Right lobe of liver (tissue), 6 donors: ENCODE measurements at regions not wholly inside any gene's neighbourhood (a gene's known extent, or its start where the extent isn't known, plus 50 kb on each side); places are given as distances from the start of the nearest gene placed in this dataset.

Experiments
- ATAC-seq, 4 donors: fragments of 200-7000 bp; cut with Tn5 transposase; one replicate each; pipeline ENCODE4 v1.9.1; 2020; ENCODE audit warnings: mild to moderate bottlenecking in 4 of 4, moderate library complexity in 4 of 4
- DNase-seq, 3 donors: peaks; one replicate each; pipeline ENCODE4 v3.0.0-alpha.2; 2020
- H3K27ac ChIP-seq, 3 donors: fragments of 200-600 bp; one replicate each; pipeline ENCODE4 v1.8.0; 2022
- H3K27me3 ChIP-seq, 2 donors: fragments of 200-600 bp; one replicate each; pipeline ENCODE4 v1.8.0; 2022
- H3K36me3 ChIP-seq, 4 donors: fragments of 200-600 bp; sonication (generic) in 1 of 4; one replicate each; pipeline versions ENCODE4 v1.5.1 to v1.8.0; 2017 to 2022; ENCODE audit warnings: control low read depth in 1 of 4
- H3K4me1 ChIP-seq, 4 donors: fragments of 200-600 bp; sonication (generic) in 1 of 4; one replicate each; pipeline versions ENCODE4 v1.5.1 to v1.8.0; 2017 to 2022; ENCODE audit warnings: control low read depth in 1 of 4
- H3K4me3 ChIP-seq, 3 donors: fragments of 200-600 bp; one replicate each; pipeline ENCODE4 v1.8.0; 2022
- H3K9me3 ChIP-seq, 4 donors: fragments of 200-600 bp; sonication (generic) in 1 of 4; one replicate each; pipeline versions ENCODE4 v1.5.1 to v1.8.0; 2017 to 2022; ENCODE audit warnings: control low read depth in 1 of 4
- CTCF ChIP-seq, 4 donors: fragments of 200-600 bp in 3 of 4; fragments of 450-650 bp in 1 of 4; IDR thresholded peaks; one replicate each; pipeline versions ENCODE4 v1.5.1 to v1.8.0; 2016 to 2022; ENCODE audit warnings: antibody characterized with exemption in 4 of 4, mild to moderate bottlenecking in 2 of 4
- POLR2A ChIP-seq: fragments of 450-650 bp; IDR thresholded peaks from one replicate; pipeline ENCODE4 v1.6.1; 2017; ENCODE audit warnings: antibody characterized with exemption, mild to moderate bottlenecking
- WGBS: methylation state at CpG from one replicate; pipeline ENCODE4 v1.1.6; 2018; ENCODE audit warnings: low coverage, low lambda C conversion rate; ENCODE audit not compliant: insufficient coverage; ENCODE audit errors: missing lambda C conversion rate; 5-methylcytosine and 5-hydroxymethylcytosine counted together
- intact Hi-C, 2 donors: fragments of 100-400 bp; cut with DNase I; formaldehyde crosslinking; loops; one replicate each; pipeline versions ENCODE4 v1.11.2 to v1.14.1; 2022
- donor health status: DM: no; HTN: yes; CAD: no.
- donor health status: DM: no; HTN: no; CAD: no.
- donor health status: DM: no; HTN: no; CAD: no.
- donor health status: DM: no; HTN: yes; CAD: no.
- donor health status: DM: no; HTN: yes; CAD: no.

- Histone ChIP-seq H3K9me3 (peaks cover 0 to 7% (median 0%) of the 10 kb centered on the region in 4 donors), H3K36me3 (no peaks in the 10 kb centered on the region), H3K27me3 (no peaks in the 10 kb centered on the region), H3K4me1 (no peaks in the 10 kb centered on the region), H3K4me3 (no peak overlapping the region), H3K27ac (no peak overlapping the region)
- 76% methylated on average over 7 of the region's 14 CpGs for WGBS
- peak; percentile 0 to 37 (median 17) for DNase-seq
- TF ChIP-seq CTCF (IDR thresholded peaks at IDR 0.05) (no peak), POLR2A (no peak)
- intact Hi-C loops = no loop called here
- ATAC-seq = no peak
Measured at GRCh38 chr1:2961661-2962060, 59.6 kb upstream of the ACTRT2 start.

- peak; percentile 14 to 25 (median 22) for DNase-seq
Measured at GRCh38 chr1:2962061-2962460, 59.2 kb upstream of the ACTRT2 start.

GRCh38 chr1:2962541-2962940, 58.7 kb upstream of the ACTRT2 start:
- Histone ChIP-seq H3K9me3 (peaks cover 0 to 3% (median 0%) of the 10 kb centered on the region in 4 donors), H3K4me3 (no peak overlapping the region), H3K27ac (no peak overlapping the region), H3K27me3 (no peaks in the 10 kb centered on the region), H3K36me3 (no peaks in the 10 kb centered on the region), H3K4me1 (no peaks in the 10 kb centered on the region)
- DNase-seq (peak in 2 of 3 donors; percentile 6 to 19), ATAC-seq (no peak)
- 39% methylated on average over 4 of the region's 8 CpGs for WGBS
- intact Hi-C loops = no loop called here
- TF ChIP-seq POLR2A (no peak), CTCF (IDR thresholded peaks at IDR 0.05) (no peak)

More at GRCh38 chr1:2962061-2962460, 59.2 kb upstream of the ACTRT2 start:
- Histone ChIP-seq H3K4me3 (no peak overlapping the region), H3K27ac (no peak overlapping the region), H3K27me3 (no peaks in the 10 kb centered on the region), H3K36me3 (no peaks in the 10 kb centered on the region), H3K4me1 (no peaks in the 10 kb centered on the region), H3K9me3 (peaks cover 0 to 7% (median 0%) of the 10 kb centered on the region in 4 donors)
- intact Hi-C loops = no loop called here
- TF ChIP-seq CTCF (IDR thresholded peaks at IDR 0.05) = no peak
- TF ChIP-seq POLR2A = no peak
- 64% methylated on average over 9 of the region's 11 CpGs for WGBS
- ATAC-seq = no peak

GRCh38 chr1:2962946-2963345, 58.3 kb upstream of the ACTRT2 start:
- WGBS = 30% methylated on average over 3 of the region's 13 CpGs
- TF ChIP-seq CTCF (IDR thresholded peaks at IDR 0.05) (no peak), POLR2A (no peak)
- H3K4me3 ChIP-seq = no peak overlapping the region
- no peaks in the 10 kb centered on the region for H3K4me1 ChIP-seq
- peak in 2 of 3 donors; percentile 27 to 46 for DNase-seq
- no peak overlapping the region for H3K27ac ChIP-seq
- H3K9me3 ChIP-seq = no peaks in the 10 kb centered on the region
- intact Hi-C loops = no loop called here
- no peak for ATAC-seq
- H3K36me3 ChIP-seq = no peaks in the 10 kb centered on the region
- H3K27me3 ChIP-seq = no peaks in the 10 kb centered on the region

GRCh38 chr1:2965676-2966075, 55.6 kb upstream of the ACTRT2 start:
- Histone ChIP-seq H3K27me3 (no peaks in the 10 kb centered on the region), H3K4me1 (no peaks in the 10 kb centered on the region), H3K9me3 (no peaks in the 10 kb centered on the region), H3K4me3 (no peak overlapping the region), H3K27ac (no peak overlapping the region), H3K36me3 (no peaks in the 10 kb centered on the region)
- TF ChIP-seq CTCF (IDR thresholded peaks at IDR 0.05) = no peak
- TF ChIP-seq POLR2A = no peak
- ATAC-seq (no peak), DNase-seq (peak; percentile 2 to 15 (median 13))
- 70% methylated on average over 2 of the region's 4 CpGs for WGBS
- intact Hi-C loops = no loop called here
